HCT116 (cell line): ENCODE measurements at regions not wholly inside any gene's neighbourhood (a gene's known extent, or its start where the extent isn't known, plus 50 kb on each side); places are given as distances from the start of the nearest gene placed in this dataset.

Experiments
- ATAC-seq: fragments of 200-7000 bp; cut with Tn5 transposase; 2 replicates; pipeline ENCODE4 v1.9.1; 2020; ENCODE audit warnings: mild to moderate bottlenecking, moderate library complexity
- BruUV-seq: library from RNA; stranded (reverse); fragments of 400-500 nt; replicated peaks from 2 replicates; lab custom pipeline; 2021; lab: Mats Ljungman, UMichigan
- CTCF ChIA-PET: fragments of 300-600 bp; sonication (Branson Sonifier 250); formaldehyde crosslinking; loops from one replicate; lab custom pipeline; 2021; ENCODE audit warnings: antibody characterized with exemption; lab: Charles Lee
- POLR2A ChIA-PET: fragments of 300-600, 350-600 bp; sonication (Branson Sonifier 250); formaldehyde crosslinking; loops from one replicate; lab custom pipeline; 2021; ENCODE audit warnings: antibody characterized with exemption; lab: Charles Lee
- RAD21 ChIA-PET, 2 experiments: fragments of 300-600 bp; sonication (Branson Sonifier 250); formaldehyde crosslinking; loops; one replicate each; lab custom pipeline; 2023; ENCODE audit warnings: low total read pairs in 2 of 2; ENCODE audit not compliant: uncharacterized antibody in 2 of 2, unreplicated experiment in 2 of 2, low non-redundant PET in 1 of 2; lab: Charles Lee
- DNase-seq: peaks from one replicate; pipeline ENCODE4 v3.0.0-alpha.2; 2010; ENCODE audit warnings: low read depth, low spot score
- H2AFZ ChIP-seq: fragments of 200-600 bp; shearing (Covaris generic), sonication (generic); 2 replicates; pipeline ENCODE4 v1.6.1; 2017; ENCODE audit warnings: low read depth, mixed run types, mixed read lengths, antibody characterized with exemption, low read length; ENCODE audit not compliant: poor library complexity, severe bottlenecking
- H3K27ac ChIP-seq: 2 replicates; pipeline ENCODE4 v1.5.1; 2012; ENCODE audit warnings: low read depth, low read length
- H3K27me3 ChIP-seq: fragments of 200-600 bp; sonication (generic); 2 replicates; pipeline ENCODE4 v1.6.1; 2016; ENCODE audit warnings: mixed run types, low read length, mixed read lengths; ENCODE audit not compliant: insufficient read depth
- H3K36me3 ChIP-seq, 2 experiments: fragments of 200-500 bp in 1 of 2; fragments of 200-600 bp in 1 of 2; sonication (Bioruptor generic) in 1 of 2; sonication (generic) in 1 of 2; 2 replicates each; pipeline versions ENCODE4 v1.5.1 to v1.6.1; 2014 to 2016; ENCODE audit warnings: low read length in 2 of 2, inconsistent platforms in 1 of 2, mixed read lengths in 1 of 2, mixed run types in 1 of 2; ENCODE audit not compliant: insufficient read depth in 2 of 2, control insufficient read depth in 1 of 2
- H3K4me1 ChIP-seq, 2 experiments: fragments of 200-600 bp in 1 of 2; sonication (generic) in 1 of 2; 2 replicates each; pipeline versions ENCODE4 v1.5.1 to v1.6.1; 2012 to 2017; ENCODE audit warnings: low read length in 2 of 2, inconsistent platforms in 1 of 2, mild to moderate bottlenecking in 1 of 2, mixed read lengths in 1 of 2, mixed run types in 1 of 2, moderate library complexity in 1 of 2; ENCODE audit not compliant: insufficient read depth in 2 of 2, control insufficient read depth in 1 of 2
- H3K4me2 ChIP-seq: fragments of 200-600 bp; sonication (generic); 2 replicates; pipeline ENCODE4 v1.6.1; 2017; ENCODE audit warnings: mixed run types, low read length, mixed read lengths
- H3K4me3 ChIP-seq, 2 experiments: fragments of 200-600 bp in 1 of 2; sonication (generic) in 1 of 2; replicated peaks in 1 of 2; 2 replicates each; pipeline ENCODE4 v1.5.1; 2011 to 2016; ENCODE audit warnings: low read length in 2 of 2, control low read depth in 1 of 2, low read depth in 1 of 2, mild to moderate bottlenecking in 1 of 2, mixed read lengths in 1 of 2, mixed run types in 1 of 2
- H3K79me2 ChIP-seq: fragments of 200-600 bp; sonication (generic); 2 replicates; pipeline ENCODE4 v1.6.1; 2017; ENCODE audit warnings: mild to moderate bottlenecking, mixed run types, low read length, moderate library complexity, mixed read lengths; ENCODE audit not compliant: insufficient read depth
- H3K9ac ChIP-seq: fragments of 200-600 bp; sonication (generic); 2 replicates; pipeline ENCODE4 v1.6.1; 2016; ENCODE audit warnings: low read length, mixed read lengths
- H3K9me2 ChIP-seq: fragments of 200-600 bp; sonication (generic), shearing (Covaris generic); 2 replicates; pipeline ENCODE4 v1.6.1; 2017; ENCODE audit warnings: mixed run types, mild to moderate bottlenecking, moderate library complexity; ENCODE audit not compliant: insufficient read depth
- H3K9me3 ChIP-seq, 2 experiments: fragments of 200-500 bp in 1 of 2; fragments of 200-600 bp in 1 of 2; sonication (Bioruptor generic) in 1 of 2; sonication (generic) in 1 of 2; 2 replicates each; pipeline ENCODE4 v1.6.1; 2014 to 2017; ENCODE audit warnings: low read length in 2 of 2, mixed read lengths in 2 of 2, inconsistent platforms in 1 of 2, low read depth in 1 of 2, mild to moderate bottlenecking in 1 of 2, mixed run types in 1 of 2, moderate library complexity in 1 of 2; ENCODE audit not compliant: control insufficient read depth in 1 of 2, insufficient read depth in 1 of 2
- H4K20me1 ChIP-seq: fragments of 200-600 bp; sonication (generic), shearing (Covaris generic); 2 replicates; pipeline ENCODE4 v1.6.1; 2017; ENCODE audit warnings: mixed run types, mild to moderate bottlenecking, moderate library complexity; ENCODE audit not compliant: insufficient read depth
- CBX3 ChIP-seq: IDR thresholded peaks from 2 replicates; pipeline ENCODE4 v1.6.1; 2012; ENCODE audit warnings: low read depth
- CEBPB ChIP-seq: IDR thresholded peaks from 2 replicates; pipeline ENCODE4 v1.6.1; 2012; ENCODE audit warnings: low read depth
- EGR1 ChIP-seq: IDR thresholded peaks from 2 replicates; pipeline ENCODE4 v1.6.1; 2012; ENCODE audit warnings: low read depth
- ELF1 ChIP-seq: IDR thresholded peaks from 2 replicates; pipeline ENCODE4 v1.6.1; 2012; ENCODE audit warnings: low read depth, borderline replicate concordance
- EZH2 ChIP-seq: fragments of 200-600 bp; sonication (generic); IDR thresholded peaks from 2 replicates; pipeline ENCODE4 v1.6.1; 2017; ENCODE audit warnings: antibody characterized with exemption, mixed run types
- EZH2phosphoT487 ChIP-seq: fragments of 200-600 bp; IDR thresholded peaks from 2 replicates; pipeline ENCODE4 v1.6.1; 2018; ENCODE audit warnings: antibody characterized with exemption, borderline replicate concordance
- FOSL1 ChIP-seq: IDR thresholded peaks from 2 replicates; pipeline ENCODE4 v1.6.1; 2012; ENCODE audit warnings: low read depth
- JUND ChIP-seq: IDR thresholded peaks from 2 replicates; pipeline ENCODE4 v1.6.1; 2012
- SIN3A ChIP-seq: IDR thresholded peaks from 2 replicates; pipeline ENCODE4 v1.6.1; 2012; ENCODE audit warnings: low read depth
- SP1 ChIP-seq: IDR thresholded peaks from 2 replicates; pipeline ENCODE4 v1.6.1; 2012; ENCODE audit warnings: low read depth
- TCF7L2 ChIP-seq: IDR thresholded peaks from 2 replicates; pipeline ENCODE4 v1.7.0; 2011; ENCODE audit warnings: borderline replicate concordance, inconsistent platforms; ENCODE audit not compliant: insufficient read depth, insufficient read length; ENCODE audit errors: extremely low read depth
- YY1 ChIP-seq: IDR thresholded peaks from 2 replicates; pipeline ENCODE4 v1.6.1; 2011; ENCODE audit warnings: low read length, low read depth, moderate library complexity, mild to moderate bottlenecking; ENCODE audit not compliant: insufficient replicate concordance; ENCODE audit errors: extremely low read depth
- ZBTB33 ChIP-seq: IDR thresholded peaks from 2 replicates; pipeline ENCODE4 v1.6.1; 2011; ENCODE audit warnings: mild to moderate bottlenecking, low read length, moderate library complexity; ENCODE audit not compliant: insufficient replicate concordance; ENCODE audit errors: extremely low read depth
- ZFX ChIP-seq: fragments of 450-650 bp; IDR thresholded peaks from 2 replicates; pipeline ENCODE4 v1.6.1; 2017
- ZNF274 ChIP-seq: fragments of 200-500 bp; sonication (Bioruptor generic); IDR thresholded peaks from 2 replicates; pipeline ENCODE4 v1.6.1; 2014; ENCODE audit warnings: mild to moderate bottlenecking, low read depth, low read length, inconsistent platforms
- intact Hi-C: fragments of 100-400 bp; cut with micrococcal nuclease; formaldehyde crosslinking; loops from 2 replicates; pipeline ENCODE4 v1.10.0; 2022

DNA sequence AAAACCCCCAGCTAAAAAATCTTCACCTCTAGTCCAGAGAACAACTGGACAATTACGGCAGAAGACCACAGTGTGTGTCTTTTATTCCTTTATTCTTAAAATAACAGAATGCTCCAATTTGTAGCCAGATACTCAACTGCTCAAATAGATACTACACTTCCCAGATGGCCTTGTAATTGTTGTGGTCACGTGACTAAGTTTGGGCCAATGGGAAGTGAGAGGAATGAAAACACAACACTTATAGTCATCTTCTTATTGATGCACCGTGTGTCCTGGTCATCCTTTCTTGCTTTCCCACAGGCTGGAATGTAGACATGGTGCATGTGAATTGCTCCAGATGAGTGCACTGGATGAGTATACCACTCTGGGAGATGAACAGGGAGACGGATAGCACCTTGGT, 145.1 kb downstream of the CDC42EP3 start:
- Histone ChIP-seq H3K27ac (no peak overlapping the region), H3K9ac (no peak overlapping the region), H3K4me3 (no peak overlapping the region), H3K79me2 (no peaks in the 10 kb centered on the region), H3K9me2 (no peaks in the 10 kb centered on the region), H3K36me3 (no peaks in the 10 kb centered on the region), H3K9me3 (no peaks in the 10 kb centered on the region), H3K4me2 (no peak overlapping the region), H3K4me1 (no peaks in the 10 kb centered on the region), H2AFZ (no peak overlapping the region), H3K27me3 (no peaks in the 10 kb centered on the region), H4K20me1 (no peaks in the 10 kb centered on the region)
- ChIA-PET RAD21 (no interaction called here), POLR2A (no interaction called here), CTCF (no interaction called here)
- BruUV-seq: no TSS peak
- TF ChIP-seq CBX3 (no peak), ZFX (no peak), EZH2phosphoT487 (no peak), JUND (no peak), FOSL1 (no peak), YY1 (no peak), CEBPB (no peak), ELF1 (no peak), EZH2 (no peak), EGR1 (no peak), ZNF274 (no peak), SP1 (no peak), SIN3A (no peak), TCF7L2 (no peak), ZBTB33 (no peak)
- intact Hi-C loops: no loop called here
- ATAC-seq: peak; percentile 70
- DNase-seq: no peak
